SK-N-SH treated with all-trans-retinoic acid at 6 μM for 48 hours (cell line): ENCODE measurements at regions not wholly inside any gene's neighbourhood (a gene's known extent, or its start where the extent isn't known, plus 50 kb on each side); places are given as distances from the start of the nearest gene placed in this dataset.
"Not testable (repeated sequence)": the region's sequence is repeated elsewhere in the genome, so short reads cannot be mapped to it uniquely, and the experiment has no call there.

Experiments
- ATAC-seq: fragments of 200-7000 bp; cut with Tn5 transposase; 3 replicates; pipeline ENCODE4 v1.9.1; 2020; ENCODE audit warnings: mild to moderate bottlenecking, moderate library complexity
- ARNTL ChIP-seq: fragments of 450-650 bp; formaldehyde crosslinking; IDR thresholded peaks from 2 replicates; pipeline ENCODE4 v1.5.0; 2020; ENCODE audit warnings: low read depth, mild to moderate bottlenecking, moderate library complexity, borderline replicate concordance
- BACH2 ChIP-seq: fragments of 250-450 bp; sonication (Bioruptor Pico); IDR thresholded peaks from 2 replicates; pipeline ENCODE4 v1.9.0; 2021; ENCODE audit warnings: mild to moderate bottlenecking, borderline replicate concordance
- CSDC2 ChIP-seq: fragments of 250-450 bp; sonication (Bioruptor Pico); IDR thresholded peaks from 2 replicates; pipeline ENCODE4 v1.5.0; 2020; ENCODE audit warnings: mild to moderate bottlenecking, moderate library complexity
- ESRRG ChIP-seq: fragments of 250-450 bp; sonication (Bioruptor Pico); IDR thresholded peaks from 2 replicates; pipeline ENCODE4 v1.6.1; 2021; ENCODE audit warnings: mild to moderate bottlenecking
- GLIS3 ChIP-seq: fragments of 250-450 bp; sonication (Bioruptor Pico); IDR thresholded peaks from 2 replicates; pipeline ENCODE4 v1.5.0; 2020; ENCODE audit warnings: mild to moderate bottlenecking, moderate library complexity
- ISL1 ChIP-seq: fragments of 250-450 bp; sonication (Bioruptor Pico); IDR thresholded peaks from 2 replicates; pipeline ENCODE4 v2.1.2; 2022; ENCODE audit warnings: mild to moderate bottlenecking, moderate library complexity
- OSR1 ChIP-seq: fragments of 250-450 bp; sonication (Bioruptor Pico); IDR thresholded peaks from 2 replicates; pipeline ENCODE4 v1.8.0; 2022; ENCODE audit warnings: moderate library complexity, mild to moderate bottlenecking, inconsistent platforms
- ZC3H10 ChIP-seq: fragments of 250-450 bp; sonication (Bioruptor Pico); IDR thresholded peaks from 2 replicates; pipeline ENCODE4 v1.5.1; 2021; ENCODE audit warnings: mild to moderate bottlenecking, moderate library complexity
- ZNF565 ChIP-seq: fragments of 450-650 bp; formaldehyde crosslinking; conservative IDR thresholded peaks from 2 replicates; pipeline ENCODE4 v1.5.0; 2020; ENCODE audit warnings: low read depth, mild to moderate bottlenecking, moderate library complexity
- ZNF70 ChIP-seq: fragments of 450-650 bp; formaldehyde crosslinking; IDR thresholded peaks from 2 replicates; pipeline ENCODE4 v1.5.0; 2020; ENCODE audit warnings: mild to moderate bottlenecking, moderate library complexity
- ZNF8 ChIP-seq: fragments of 450-650 bp; formaldehyde crosslinking; IDR thresholded peaks from 2 replicates; pipeline ENCODE4 v1.5.0; 2020; ENCODE audit warnings: mild to moderate bottlenecking, moderate library complexity
- TF ChIP-seq, protein P1 (sequence below): fragments of 250-450 bp; sonication (Bioruptor Pico); IDR thresholded peaks from 2 replicates; pipeline ENCODE4 v1.5.1; 2020; ENCODE audit warnings: low read depth, mild to moderate bottlenecking, moderate library complexity
- TF ChIP-seq, protein P2 (sequence below): fragments of 250-450 bp; sonication (Bioruptor Pico); IDR thresholded peaks from 2 replicates; pipeline ENCODE4 v1.8.0; 2020; ENCODE audit warnings: mild to moderate bottlenecking, moderate library complexity, borderline replicate concordance
- TF ChIP-seq, protein P3 (sequence below): fragments of 250-450 bp; sonication (Bioruptor Pico); IDR thresholded peaks from 2 replicates; pipeline ENCODE4 v1.8.0; 2021; ENCODE audit warnings: low read depth, mild to moderate bottlenecking, moderate library complexity, borderline replicate concordance
- TF ChIP-seq, protein P4 (sequence below): fragments of 250-450 bp; sonication (Bioruptor Pico); IDR thresholded peaks from 2 replicates; pipeline ENCODE4 v1.5.0; 2020; ENCODE audit warnings: mild to moderate bottlenecking, moderate library complexity

DNA sequence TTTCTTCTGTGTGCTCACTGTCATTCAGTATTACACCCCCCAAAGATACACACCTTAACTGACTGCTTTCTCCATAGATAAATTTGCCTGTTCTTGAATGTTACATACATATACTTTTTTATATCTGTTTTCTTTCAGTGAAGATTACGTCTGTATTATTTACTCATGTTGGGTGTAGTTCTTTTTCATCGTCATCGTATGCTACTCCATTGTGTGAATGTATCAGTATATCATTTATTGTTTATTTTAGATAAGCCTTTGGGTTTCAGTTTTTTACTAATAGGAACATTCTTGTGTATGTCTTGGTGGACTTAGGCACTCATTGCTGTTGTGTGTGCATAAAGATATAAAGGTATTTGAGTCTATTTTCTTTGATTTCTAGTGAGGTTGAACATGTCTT lies 64.4 kb downstream of the SEPTIN7 start (continued):
- TF ChIP-seq, protein P1, sequence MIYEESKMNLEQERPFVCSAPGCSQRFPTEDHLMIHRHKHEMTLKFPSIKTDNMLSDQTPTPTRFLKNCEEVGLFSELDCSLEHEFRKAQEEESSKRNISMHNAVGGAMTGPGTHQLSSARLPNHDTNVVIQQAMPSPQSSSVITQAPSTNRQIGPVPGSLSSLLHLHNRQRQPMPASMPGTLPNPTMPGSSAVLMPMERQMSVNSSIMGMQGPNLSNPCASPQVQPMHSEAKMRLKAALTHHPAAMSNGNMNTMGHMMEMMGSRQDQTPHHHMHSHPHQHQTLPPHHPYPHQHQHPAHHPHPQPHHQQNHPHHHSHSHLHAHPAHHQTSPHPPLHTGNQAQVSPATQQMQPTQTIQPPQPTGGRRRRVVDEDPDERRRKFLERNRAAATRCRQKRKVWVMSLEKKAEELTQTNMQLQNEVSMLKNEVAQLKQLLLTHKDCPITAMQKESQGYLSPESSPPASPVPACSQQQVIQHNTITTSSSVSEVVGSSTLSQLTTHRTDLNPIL (CRISPR knock-in tag), result no peak
- no peak for TF ChIP-seq ZNF8 (CRISPR knock-in tag)
- no peak for TF ChIP-seq ZNF565 (CRISPR knock-in tag)
- TF ChIP-seq ISL1 (CRISPR knock-in tag), result no peak
- TF ChIP-seq, all 23 proteins: peak for 0

DNA sequence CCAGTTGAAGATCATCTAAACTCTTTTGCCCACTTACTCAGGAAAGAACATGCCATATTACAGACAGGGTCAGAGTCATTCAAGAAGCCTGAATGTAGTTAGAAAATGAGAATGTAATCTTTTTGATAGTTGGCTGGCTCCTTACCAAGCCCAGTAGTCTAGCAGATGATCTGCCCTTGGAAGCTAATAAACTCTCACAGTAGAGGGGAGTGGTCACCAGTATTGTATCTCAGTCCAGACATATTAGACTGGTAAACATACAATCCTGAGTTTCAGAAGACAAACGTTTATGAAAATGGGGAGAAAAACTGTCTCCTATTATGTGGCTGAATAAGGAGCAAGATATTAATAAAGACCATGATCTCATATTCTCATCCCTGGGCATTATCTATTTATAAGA lies 65.3 kb downstream of the SEPTIN7 start:
- TF ChIP-seq, protein P2, sequence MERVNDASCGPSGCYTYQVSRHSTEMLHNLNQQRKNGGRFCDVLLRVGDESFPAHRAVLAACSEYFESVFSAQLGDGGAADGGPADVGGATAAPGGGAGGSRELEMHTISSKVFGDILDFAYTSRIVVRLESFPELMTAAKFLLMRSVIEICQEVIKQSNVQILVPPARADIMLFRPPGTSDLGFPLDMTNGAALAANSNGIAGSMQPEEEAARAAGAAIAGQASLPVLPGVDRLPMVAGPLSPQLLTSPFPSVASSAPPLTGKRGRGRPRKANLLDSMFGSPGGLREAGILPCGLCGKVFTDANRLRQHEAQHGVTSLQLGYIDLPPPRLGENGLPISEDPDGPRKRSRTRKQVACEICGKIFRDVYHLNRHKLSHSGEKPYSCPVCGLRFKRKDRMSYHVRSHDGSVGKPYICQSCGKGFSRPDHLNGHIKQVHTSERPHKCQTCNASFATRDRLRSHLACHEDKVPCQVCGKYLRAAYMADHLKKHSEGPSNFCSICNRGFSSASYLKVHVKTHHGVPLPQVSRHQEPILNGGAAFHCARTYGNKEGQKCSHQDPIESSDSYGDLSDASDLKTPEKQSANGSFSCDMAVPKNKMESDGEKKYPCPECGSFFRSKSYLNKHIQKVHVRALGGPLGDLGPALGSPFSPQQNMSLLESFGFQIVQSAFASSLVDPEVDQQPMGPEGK (CRISPR knock-in tag), result no peak
- TF ChIP-seq CSDC2 (CRISPR knock-in tag) (no peak), ZC3H10 (no peak)
- TF ChIP-seq, all 23 proteins: peak for 0
- no peak for ATAC-seq

DNA sequence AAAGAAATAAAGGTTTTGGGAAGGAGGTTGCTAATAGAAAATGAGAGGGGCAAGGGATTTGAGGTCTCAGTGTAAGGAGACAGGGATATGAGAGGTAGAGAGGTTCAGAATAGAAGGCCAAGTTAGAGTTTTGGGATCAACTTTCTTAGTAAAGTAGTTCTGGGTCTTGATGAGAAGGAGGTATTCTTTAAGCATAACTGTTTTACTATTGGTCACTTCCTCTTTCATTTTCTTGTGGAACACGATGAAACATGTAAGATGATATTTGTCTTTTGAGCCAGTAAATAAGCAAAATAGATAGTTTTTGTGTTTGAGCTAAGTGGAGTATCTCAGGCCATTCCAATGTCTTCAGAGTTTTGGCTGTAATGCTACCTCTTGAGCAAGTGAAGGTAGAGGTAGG lies 68.3 kb downstream of the SEPTIN7 start:
- ATAC-seq, result not testable (repeated sequence)

DNA sequence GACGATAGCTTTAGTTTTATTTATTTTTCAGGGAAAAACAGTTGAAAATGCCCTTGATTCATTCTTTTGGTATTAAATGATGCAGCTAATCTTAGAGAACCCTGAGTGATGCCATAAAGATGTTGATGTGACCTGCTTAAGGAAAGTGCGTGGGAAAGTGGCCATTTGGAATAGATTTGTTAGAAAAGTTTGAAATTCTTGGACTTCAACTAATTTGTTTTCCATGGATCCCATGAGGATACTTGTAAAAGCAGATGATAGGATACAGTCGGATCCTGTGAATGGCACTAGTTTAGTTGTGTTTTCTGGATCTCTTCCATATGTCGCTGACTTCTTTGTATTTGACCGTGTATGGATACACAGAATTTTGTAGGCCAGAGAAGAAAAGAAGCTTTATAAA lies 69.0 kb downstream of the SEPTIN7 start:
- TF ChIP-seq, protein P2 (CRISPR knock-in tag), result no peak
- TF ChIP-seq ZNF8 (CRISPR knock-in tag) (no peak), BACH2 (no peak), ARNTL (CRISPR knock-in tag) (no peak), GLIS3 (CRISPR knock-in tag) (no peak), ZNF70 (no peak)
- TF ChIP-seq, protein P3, sequence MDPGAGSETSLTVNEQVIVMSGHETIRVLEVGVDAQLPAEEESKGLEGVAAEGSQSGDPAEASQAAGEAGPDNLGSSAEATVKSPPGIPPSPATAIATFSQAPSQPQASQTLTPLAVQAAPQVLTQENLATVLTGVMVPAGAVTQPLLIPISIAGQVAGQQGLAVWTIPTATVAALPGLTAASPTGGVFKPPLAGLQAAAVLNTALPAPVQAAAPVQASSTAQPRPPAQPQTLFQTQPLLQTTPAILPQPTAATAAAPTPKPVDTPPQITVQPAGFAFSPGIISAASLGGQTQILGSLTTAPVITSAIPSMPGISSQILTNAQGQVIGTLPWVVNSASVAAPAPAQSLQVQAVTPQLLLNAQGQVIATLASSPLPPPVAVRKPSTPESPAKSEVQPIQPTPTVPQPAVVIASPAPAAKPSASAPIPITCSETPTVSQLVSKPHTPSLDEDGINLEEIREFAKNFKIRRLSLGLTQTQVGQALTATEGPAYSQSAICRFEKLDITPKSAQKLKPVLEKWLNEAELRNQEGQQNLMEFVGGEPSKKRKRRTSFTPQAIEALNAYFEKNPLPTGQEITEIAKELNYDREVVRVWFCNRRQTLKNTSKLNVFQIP (CRISPR knock-in tag), result no peak
- no peak for ATAC-seq

DNA sequence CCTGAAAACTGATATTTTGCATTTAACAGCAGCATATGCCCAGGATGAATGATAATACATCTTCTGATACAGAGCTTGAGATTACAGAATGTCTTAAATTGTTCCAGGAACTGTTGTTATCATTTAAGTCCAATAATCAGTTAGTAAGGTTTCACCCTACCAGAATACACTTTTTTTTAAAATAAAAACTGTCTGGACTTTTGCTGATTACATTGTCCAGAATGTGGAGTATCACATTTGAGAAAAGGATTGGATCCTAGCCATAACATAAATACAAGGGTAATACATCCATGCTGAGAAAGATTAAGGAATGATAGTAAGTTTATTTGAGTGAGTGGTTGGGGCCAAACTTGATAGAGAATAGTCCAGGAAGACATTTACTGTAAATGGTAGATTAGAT lies 71.0 kb downstream of the SEPTIN7 start:
- TF ChIP-seq OSR1 (CRISPR knock-in tag), result no peak
- TF ChIP-seq, protein P2 (CRISPR knock-in tag), result no peak
- TF ChIP-seq ESRRG (CRISPR knock-in tag), result 0 out of 2 replicates have a peak, but pooled peaks have one; percentile 48
- no peak for TF ChIP-seq BACH2
- peak; percentile 58; the same call in 1 of the 2 replicates for TF ChIP-seq ISL1 (CRISPR knock-in tag)
- ATAC-seq, result peak; percentile 26

DNA sequence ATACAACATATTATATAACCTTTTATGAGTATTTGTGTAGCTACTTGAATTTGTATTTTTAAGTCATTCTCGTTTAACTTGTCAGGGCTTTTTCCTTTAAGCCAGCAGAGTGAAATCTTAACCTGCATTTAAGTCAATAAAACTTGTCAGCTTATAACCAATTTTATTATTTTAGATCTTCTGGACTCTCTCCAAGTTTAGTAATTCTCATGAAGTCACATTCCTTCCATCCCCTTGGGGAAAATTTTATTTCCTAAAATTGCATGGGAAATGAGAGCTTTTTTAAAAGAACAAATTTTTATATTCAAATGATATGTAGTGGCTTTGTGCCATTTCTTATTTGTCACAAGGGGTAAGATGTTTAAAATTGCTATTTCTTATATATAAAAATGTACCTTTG lies 74.0 kb downstream of the SEPTIN7 start:
- no peak for ATAC-seq
- TF ChIP-seq ZNF8 (CRISPR knock-in tag) (no peak), ISL1 (CRISPR knock-in tag) (0 out of 2 replicates have a peak, but pooled peaks have one; percentile 10)

DNA sequence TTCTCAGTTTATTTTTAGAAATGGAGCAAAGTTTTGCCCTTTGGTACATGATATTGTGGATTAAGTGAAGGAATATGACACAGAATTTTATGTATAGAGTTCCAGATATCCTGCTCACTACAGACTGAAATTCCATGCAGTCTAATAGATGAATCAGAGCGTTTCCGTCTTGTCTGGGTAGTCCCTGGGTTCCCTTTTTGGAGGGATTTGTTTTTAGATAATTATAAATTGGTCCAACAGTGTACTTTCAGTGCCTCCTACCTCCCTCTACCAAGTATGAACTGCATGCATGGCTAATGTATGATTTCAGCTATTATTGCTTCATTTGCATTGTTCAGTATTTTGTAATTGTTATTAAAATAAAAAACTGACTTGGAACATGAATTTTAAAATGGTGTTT lies 74.4 kb downstream of the SEPTIN7 start:
- ATAC-seq, result peak; percentile 83
- TF ChIP-seq OSR1 (CRISPR knock-in tag) (no peak), ZC3H10 (no peak), ARNTL (CRISPR knock-in tag) (no peak), CSDC2 (CRISPR knock-in tag) (no peak), ZNF70 (no peak)
- TF ChIP-seq, protein P4, sequence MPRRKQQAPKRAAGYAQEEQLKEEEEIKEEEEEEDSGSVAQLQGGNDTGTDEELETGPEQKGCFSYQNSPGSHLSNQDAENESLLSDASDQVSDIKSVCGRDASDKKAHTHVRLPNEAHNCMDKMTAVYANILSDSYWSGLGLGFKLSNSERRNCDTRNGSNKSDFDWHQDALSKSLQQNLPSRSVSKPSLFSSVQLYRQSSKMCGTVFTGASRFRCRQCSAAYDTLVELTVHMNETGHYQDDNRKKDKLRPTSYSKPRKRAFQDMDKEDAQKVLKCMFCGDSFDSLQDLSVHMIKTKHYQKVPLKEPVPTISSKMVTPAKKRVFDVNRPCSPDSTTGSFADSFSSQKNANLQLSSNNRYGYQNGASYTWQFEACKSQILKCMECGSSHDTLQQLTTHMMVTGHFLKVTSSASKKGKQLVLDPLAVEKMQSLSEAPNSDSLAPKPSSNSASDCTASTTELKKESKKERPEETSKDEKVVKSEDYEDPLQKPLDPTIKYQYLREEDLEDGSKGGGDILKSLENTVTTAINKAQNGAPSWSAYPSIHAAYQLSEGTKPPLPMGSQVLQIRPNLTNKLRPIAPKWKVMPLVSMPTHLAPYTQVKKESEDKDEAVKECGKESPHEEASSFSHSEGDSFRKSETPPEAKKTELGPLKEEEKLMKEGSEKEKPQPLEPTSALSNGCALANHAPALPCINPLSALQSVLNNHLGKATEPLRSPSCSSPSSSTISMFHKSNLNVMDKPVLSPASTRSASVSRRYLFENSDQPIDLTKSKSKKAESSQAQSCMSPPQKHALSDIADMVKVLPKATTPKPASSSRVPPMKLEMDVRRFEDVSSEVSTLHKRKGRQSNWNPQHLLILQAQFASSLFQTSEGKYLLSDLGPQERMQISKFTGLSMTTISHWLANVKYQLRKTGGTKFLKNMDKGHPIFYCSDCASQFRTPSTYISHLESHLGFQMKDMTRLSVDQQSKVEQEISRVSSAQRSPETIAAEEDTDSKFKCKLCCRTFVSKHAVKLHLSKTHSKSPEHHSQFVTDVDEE, result no peak
